ENCODE measurements at regions not wholly inside any gene's neighbourhood (a gene's known extent, or its start where the extent isn't known, plus 50 kb on each side); places are given as distances from the start of the nearest gene placed in this dataset.
"Not testable (repeated sequence)": the region's sequence is repeated elsewhere in the genome, so short reads cannot be mapped to it uniquely, and the experiment has no call there.

GRCh38 chr6:164792666-164793065 lies 516.7 kb downstream of the C6orf118 start:
- no peak overlapping the region for H3K4me3 Mint-ChIP-seq
- no peaks in the 10 kb centered on the region for H3K36me3 Mint-ChIP-seq (ENCODE audit: low read depth)
- no peaks in the 10 kb centered on the region for H3K27me3 Mint-ChIP-seq (ENCODE audit: low read depth)
- no peak overlapping the region for H3K27ac Mint-ChIP-seq
- no peaks in the 10 kb centered on the region for H3K4me1 Mint-ChIP-seq (ENCODE audit: low read depth)
- H3K9me3 Mint-ChIP-seq = peaks cover 22% of the 10 kb centered on the region

GRCh38 chr6:164791498-164791897 lies 517.9 kb downstream of the C6orf118 start:
- Mint-ChIP-seq H3K36me3 (ENCODE audit: low read depth) (no peaks in the 10 kb centered on the region), H3K9me3 (peaks cover 16% of the 10 kb centered on the region), H3K27ac (no peak overlapping the region), H3K4me1 (ENCODE audit: low read depth) (no peaks in the 10 kb centered on the region), H3K27me3 (ENCODE audit: low read depth) (no peaks in the 10 kb centered on the region), H3K4me3 (no peak overlapping the region)

GRCh38 chr6:164763788-164764187 lies 545.6 kb downstream of the C6orf118 start:
- H3K36me3 Mint-ChIP-seq (ENCODE audit: low read depth) = no peaks in the 10 kb centered on the region

DNA sequence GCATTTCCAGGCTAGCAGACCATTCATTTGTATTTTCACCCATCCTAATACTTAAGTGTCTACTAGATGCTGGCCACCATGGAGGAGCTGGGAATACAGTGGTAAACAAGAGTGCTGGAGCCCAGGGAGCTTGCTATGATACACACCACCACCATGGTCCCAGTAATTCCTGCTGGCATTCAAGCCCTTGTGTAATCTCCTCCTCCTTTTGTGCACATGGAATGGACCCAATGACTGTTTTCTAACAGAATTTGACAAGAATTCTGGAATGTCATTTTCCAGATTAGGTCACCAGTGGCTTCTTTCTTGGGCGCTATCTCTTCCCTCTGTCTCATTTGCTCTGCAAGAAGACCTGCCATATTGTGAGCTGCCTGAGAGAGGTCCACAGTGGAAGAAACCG lies 552.0 kb downstream of the C6orf118 start:
- H3K4me1 Mint-ChIP-seq (ENCODE audit: low read depth) = no peaks in the 10 kb centered on the region
- peaks cover 32% of the 10 kb centered on the region for H3K9me3 Mint-ChIP-seq
- no peaks in the 10 kb centered on the region for H3K36me3 Mint-ChIP-seq (ENCODE audit: low read depth)
- H3K27me3 Mint-ChIP-seq (ENCODE audit: low read depth) = no peaks in the 10 kb centered on the region
- H3K27ac Mint-ChIP-seq = no peak overlapping the region
- no peak overlapping the region for H3K4me3 Mint-ChIP-seq

More at GRCh38 chr6:164763788-164764187, 545.6 kb downstream of the C6orf118 start:
- Mint-ChIP-seq H3K9me3 (peaks cover 40% of the 10 kb centered on the region), H3K4me3 (no peak overlapping the region), H3K27ac (no peak overlapping the region), H3K27me3 (ENCODE audit: low read depth) (no peaks in the 10 kb centered on the region), H3K4me1 (ENCODE audit: low read depth) (no peaks in the 10 kb centered on the region)

DNA sequence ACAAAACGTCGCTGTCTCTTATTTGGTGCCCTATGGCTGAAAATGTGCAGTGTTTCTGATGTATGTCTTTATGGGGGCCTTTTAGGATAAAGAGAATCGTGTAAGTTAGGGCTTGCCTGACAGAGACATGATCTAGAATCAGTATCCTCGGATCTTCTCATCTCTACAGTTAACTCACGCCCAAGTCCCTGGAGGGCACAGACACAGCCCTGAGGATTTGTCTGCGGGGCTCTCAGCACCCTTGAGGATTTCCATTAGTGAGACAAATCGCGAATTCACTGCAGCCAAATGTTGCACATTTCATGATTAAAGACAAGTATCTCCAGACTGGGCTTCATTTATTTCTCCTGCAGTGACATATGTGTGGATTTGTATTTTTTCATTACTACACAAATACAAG lies 552.7 kb downstream of the C6orf118 start:
- no peak overlapping the region for H3K4me3 Mint-ChIP-seq
- no peak overlapping the region for H3K27ac Mint-ChIP-seq
- H3K4me1 Mint-ChIP-seq (ENCODE audit: low read depth) = no peaks in the 10 kb centered on the region
- H3K27me3 Mint-ChIP-seq (ENCODE audit: low read depth) = no peaks in the 10 kb centered on the region
- H3K36me3 Mint-ChIP-seq (ENCODE audit: low read depth) = no peaks in the 10 kb centered on the region
- peaks cover 31% of the 10 kb centered on the region for H3K9me3 Mint-ChIP-seq

GRCh38 chr6:164756142-164756541 lies 553.3 kb downstream of the C6orf118 start:
- no peaks in the 10 kb centered on the region for H3K4me1 Mint-ChIP-seq (ENCODE audit: low read depth)
- H3K27me3 Mint-ChIP-seq (ENCODE audit: low read depth) = no peaks in the 10 kb centered on the region
- no peak overlapping the region for H3K27ac Mint-ChIP-seq
- H3K36me3 Mint-ChIP-seq (ENCODE audit: low read depth) = no peaks in the 10 kb centered on the region
- no peak overlapping the region for H3K4me3 Mint-ChIP-seq
- H3K9me3 Mint-ChIP-seq = peaks cover 29% of the 10 kb centered on the region

- Mint-ChIP-seq H3K9me3 (peaks cover 17% of the 10 kb centered on the region), H3K27me3 (ENCODE audit: low read depth) (no peaks in the 10 kb centered on the region), H3K4me1 (ENCODE audit: low read depth) (no peaks in the 10 kb centered on the region), H3K4me3 (no peak overlapping the region), H3K27ac (no peak overlapping the region), H3K36me3 (ENCODE audit: low read depth) (no peaks in the 10 kb centered on the region)
Measured at GRCh38 chr6:164753517-164753916, 555.9 kb downstream of the C6orf118 start.

- H3K9me3 Mint-ChIP-seq = peaks cover 15% of the 10 kb centered on the region
- H3K4me3 Mint-ChIP-seq = no peak overlapping the region
- H3K27me3 Mint-ChIP-seq (ENCODE audit: low read depth) = no peaks in the 10 kb centered on the region
- H3K36me3 Mint-ChIP-seq (ENCODE audit: low read depth) = no peaks in the 10 kb centered on the region
- H3K4me1 Mint-ChIP-seq (ENCODE audit: low read depth) = no peaks in the 10 kb centered on the region
- no peak overlapping the region for H3K27ac Mint-ChIP-seq
Measured at GRCh38 chr6:164751395-164751794, 558.0 kb downstream of the C6orf118 start.

- Mint-ChIP-seq H3K9me3 (peaks cover 14% of the 10 kb centered on the region), H3K27ac (no peak overlapping the region), H3K4me1 (ENCODE audit: low read depth) (no peaks in the 10 kb centered on the region), H3K4me3 (no peak overlapping the region), H3K36me3 (ENCODE audit: low read depth) (no peaks in the 10 kb centered on the region), H3K27me3 (ENCODE audit: low read depth) (no peaks in the 10 kb centered on the region)
Measured at GRCh38 chr6:164750128-164750527, 559.3 kb downstream of the C6orf118 start.

DNA sequence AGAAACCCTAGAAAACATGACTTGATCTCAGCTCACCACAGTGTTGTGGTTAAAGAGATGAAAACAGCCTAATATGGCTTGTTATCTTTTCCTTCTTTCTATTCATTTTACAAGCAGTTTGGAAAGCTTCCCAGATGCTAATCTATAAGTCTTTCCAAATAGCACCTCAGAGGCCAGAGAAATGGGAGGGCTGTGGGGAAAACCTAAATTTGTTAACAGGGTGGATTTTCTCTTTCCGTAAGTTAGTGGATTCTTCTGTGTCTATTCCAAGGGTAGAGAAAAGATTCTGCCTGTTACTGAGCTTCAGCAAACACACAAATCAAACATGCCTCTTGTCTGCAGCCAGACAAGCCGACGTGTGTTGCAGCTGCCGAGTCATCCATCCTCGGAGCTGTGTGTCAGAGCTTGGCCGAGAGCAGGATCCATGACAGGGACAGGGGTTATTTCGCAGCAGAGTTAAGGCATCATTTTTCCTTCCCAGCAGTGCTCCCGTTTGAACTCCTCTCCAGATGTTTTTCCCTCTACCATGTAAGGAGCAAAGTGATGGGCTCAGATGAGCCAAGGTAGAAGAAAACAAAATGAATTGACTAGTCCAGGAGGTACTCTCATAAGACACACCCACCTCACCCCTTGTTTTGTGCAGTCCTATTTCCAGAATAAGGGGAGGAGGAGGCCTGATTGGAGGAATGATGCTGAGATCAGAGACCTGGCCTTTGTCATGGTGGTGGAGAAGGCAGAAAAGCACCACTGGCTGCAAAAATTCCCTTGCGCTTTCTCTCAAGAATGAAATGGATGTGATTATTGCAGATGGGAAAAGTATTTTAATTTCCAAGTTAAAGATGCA lies 560.0 kb downstream of the C6orf118 start:
- Mint-ChIP-seq H3K9me3 (peaks cover 14% of the 10 kb centered on the region), H3K27ac (no peak overlapping the region), H3K4me3 (no peak overlapping the region), H3K36me3 (ENCODE audit: low read depth) (no peaks in the 10 kb centered on the region), H3K27me3 (ENCODE audit: low read depth) (no peaks in the 10 kb centered on the region), H3K4me1 (ENCODE audit: low read depth) (no peaks in the 10 kb centered on the region)

DNA sequence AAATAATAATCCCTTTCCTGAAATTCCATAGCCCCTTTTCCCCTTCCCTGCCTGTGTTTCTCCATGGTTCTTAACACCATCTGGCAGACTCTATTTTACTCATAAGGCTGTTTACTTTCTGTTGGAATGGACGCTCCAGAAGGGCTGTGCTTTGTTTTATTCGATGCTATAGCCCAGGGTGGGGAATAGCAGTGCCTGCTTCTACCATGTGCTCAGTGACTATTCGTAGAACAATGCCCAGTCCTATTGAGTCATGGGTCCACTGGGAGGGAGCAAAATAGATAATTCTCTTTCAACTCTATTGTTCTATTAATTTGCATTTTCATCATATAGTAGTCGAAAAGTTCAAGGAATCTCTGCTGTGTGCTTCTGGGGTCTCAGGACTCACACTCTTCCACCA lies 565.1 kb downstream of the C6orf118 start:
- no peaks in the 10 kb centered on the region for H3K27me3 Mint-ChIP-seq (ENCODE audit: low read depth)
- peaks cover 15% of the 10 kb centered on the region for H3K9me3 Mint-ChIP-seq

DNA sequence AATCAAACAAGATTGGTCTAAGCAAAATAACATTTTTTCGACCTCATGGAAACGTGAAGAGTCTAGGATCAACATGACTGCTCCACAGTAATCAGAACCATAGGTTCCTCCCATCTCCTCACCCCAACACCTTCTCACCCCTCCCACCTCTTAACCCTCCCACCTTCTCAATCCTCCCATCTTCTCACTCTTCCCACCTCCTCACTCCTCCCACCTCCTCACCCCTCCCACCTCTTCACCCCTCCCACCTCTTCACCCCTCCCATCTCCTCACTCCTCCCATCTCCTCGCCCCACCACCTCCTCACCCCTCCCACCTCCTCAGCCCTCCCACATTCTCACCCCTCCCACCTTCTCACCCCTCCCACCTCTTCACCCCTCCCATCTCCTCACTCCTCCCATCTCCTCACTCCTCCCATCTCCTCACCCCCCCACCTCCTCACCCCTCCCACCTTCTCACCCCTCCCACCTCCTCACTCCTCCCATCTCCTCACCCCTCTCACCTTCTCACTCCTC lies 567.4 kb downstream of the C6orf118 start:
- no peak overlapping the region for H3K27ac Mint-ChIP-seq

More for the DNA sequence above, 565.1 kb downstream of the C6orf118 start:
- Mint-ChIP-seq H3K27ac (no peak overlapping the region), H3K36me3 (ENCODE audit: low read depth) (no peaks in the 10 kb centered on the region), H3K4me1 (ENCODE audit: low read depth) (no peaks in the 10 kb centered on the region), H3K4me3 (no peak overlapping the region)

DNA sequence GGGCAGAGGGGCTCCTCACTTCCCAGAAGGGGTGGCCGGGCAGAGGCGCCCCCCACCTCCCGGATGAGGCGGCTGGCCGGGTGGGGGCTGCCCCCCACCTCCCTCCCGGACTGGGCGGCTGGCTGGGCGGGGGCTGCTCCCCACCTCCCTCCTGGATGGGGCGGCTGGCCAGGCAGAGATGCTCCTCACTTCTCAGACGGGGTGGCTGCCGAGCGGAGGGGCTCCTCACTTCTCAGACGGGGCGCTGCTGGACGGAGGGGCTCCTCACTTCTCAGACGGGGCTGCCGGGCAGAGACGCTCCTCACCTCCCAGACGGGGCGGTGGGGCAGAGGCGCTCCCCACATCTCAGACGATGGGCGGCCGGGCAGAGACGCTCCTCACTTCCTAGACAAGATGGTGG lies 573.3 kb downstream of the C6orf118 start:
- not testable (repeated sequence) for H3K4me3 Mint-ChIP-seq

More for the DNA sequence above, 567.4 kb downstream of the C6orf118 start:
- Mint-ChIP-seq H3K4me3 (no peak overlapping the region), H3K4me1 (ENCODE audit: low read depth) (no peaks in the 10 kb centered on the region), H3K27me3 (ENCODE audit: low read depth) (no peaks in the 10 kb centered on the region), H3K36me3 (ENCODE audit: low read depth) (no peaks in the 10 kb centered on the region), H3K9me3 (peaks cover 17% of the 10 kb centered on the region)

GRCh38 chr6:164731539-164731938 lies 577.9 kb downstream of the C6orf118 start:
- peaks cover 17% of the 10 kb centered on the region for H3K9me3 Mint-ChIP-seq
- H3K4me3 Mint-ChIP-seq = no peak overlapping the region
- no peaks in the 10 kb centered on the region for H3K27me3 Mint-ChIP-seq (ENCODE audit: low read depth)
- H3K4me1 Mint-ChIP-seq (ENCODE audit: low read depth) = no peaks in the 10 kb centered on the region
- no peaks in the 10 kb centered on the region for H3K36me3 Mint-ChIP-seq (ENCODE audit: low read depth)
- no peak overlapping the region for H3K27ac Mint-ChIP-seq

More for the DNA sequence above, 573.3 kb downstream of the C6orf118 start:
- not testable (repeated sequence) for H3K36me3 Mint-ChIP-seq (ENCODE audit: low read depth); H3K27me3 Mint-ChIP-seq (ENCODE audit: low read depth); H3K4me1 Mint-ChIP-seq (ENCODE audit: low read depth); H3K27ac Mint-ChIP-seq
- peaks cover 23% of the 10 kb centered on the region for H3K9me3 Mint-ChIP-seq

- no peaks in the 10 kb centered on the region for H3K27me3 Mint-ChIP-seq (ENCODE audit: low read depth)
- H3K36me3 Mint-ChIP-seq (ENCODE audit: low read depth) = no peaks in the 10 kb centered on the region
- H3K4me1 Mint-ChIP-seq (ENCODE audit: low read depth) = no peaks in the 10 kb centered on the region
- peaks cover 18% of the 10 kb centered on the region for H3K9me3 Mint-ChIP-seq
- H3K4me3 Mint-ChIP-seq = no peak overlapping the region
- H3K27ac Mint-ChIP-seq = no peak overlapping the region
Measured at GRCh38 chr6:164721460-164721859, 587.9 kb downstream of the C6orf118 start.

All from T-helper 1 cell treated with Interleukin-12 subunit alpha and Interleukin-12 subunit beta and Interleukin-4 antibody, amounts not matched to agents 30 μg/mL and 1 μg/mL, for 36 hours (primary cell).